22Rv1 (cell line): ENCODE measurements at regions not wholly inside any gene's neighbourhood (a gene's known extent, or its start where the extent isn't known, plus 50 kb on each side); places are given as distances from the start of the nearest gene placed in this dataset.

Experiments
- CTCF ChIP-seq: fragments of 450-650 bp; IDR thresholded peaks from 2 replicates; pipeline ENCODE4 v1.5.1; 2017; ENCODE audit warnings: mild to moderate bottlenecking
- ZFX ChIP-seq: fragments of 450-650 bp; IDR thresholded peaks from 2 replicates; pipeline ENCODE4 v1.6.1; 2017; ENCODE audit warnings: antibody characterized with exemption, borderline replicate concordance

GRCh38 chr6:50591135-50591534, 122.2 kb upstream of the TFAP2D start:
- TF ChIP-seq CTCF (no peak), ZFX (no peak)
